ENCODE measurements at regions not wholly inside any gene's neighbourhood (a gene's known extent, or its start where the extent isn't known, plus 50 kb on each side); places are given as distances from the start of the nearest gene placed in this dataset.
A peak's percentile ranks its signal among the peaks of the same experiment; 100 is the strongest.

DNA sequence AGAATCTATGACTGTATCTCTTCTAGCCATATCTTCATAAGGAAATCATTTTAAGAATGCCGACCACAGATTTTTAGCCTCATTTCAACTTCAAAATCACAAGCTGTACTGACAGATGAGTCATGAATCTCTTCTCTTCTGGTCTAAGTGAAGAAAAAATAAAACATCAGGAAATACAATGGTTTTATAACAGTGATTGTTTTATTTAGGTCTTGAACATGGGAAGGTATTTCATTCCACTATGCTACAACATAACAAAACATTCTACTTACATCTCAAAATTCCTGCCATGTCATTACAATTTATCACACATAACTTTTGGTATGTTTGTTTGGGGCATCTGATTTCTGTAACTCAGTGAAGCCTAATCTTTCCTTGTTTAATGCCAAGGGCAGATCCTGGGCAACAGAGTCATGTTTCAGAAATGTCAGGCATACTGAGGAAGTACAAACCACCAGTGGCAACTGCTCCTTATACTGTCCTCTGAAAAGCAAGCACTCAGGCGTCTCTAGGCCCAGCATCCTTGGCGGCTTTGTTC, 325.0 kb downstream of the PDHA2 start:
- Histone ChIP-seq H2AFZ (ENCODE audit: low read length) (no peak overlapping the region), H3K4me1 (ENCODE audit: insufficient read depth, low read length, poor library complexity, severe bottlenecking) (no peaks in the 10 kb centered on the region), H3K9ac (ENCODE audit: low read depth, low read length, poor library complexity, severe bottlenecking) (no peak overlapping the region), H3F3A (ENCODE audit: low read depth) (no peaks in the 10 kb centered on the region), H3K27me3 (ENCODE audit: insufficient read depth, low read length, poor library complexity, severe bottlenecking) (peaks cover 5% of the 10 kb centered on the region), H3K4me3 (ENCODE audit: low read length, poor library complexity, severe bottlenecking) (no peak overlapping the region), H4K20me1 (ENCODE audit: insufficient read depth, low read length, poor library complexity, severe bottlenecking) (no peaks in the 10 kb centered on the region), H3K4me2 (ENCODE audit: low read depth, low read length, poor library complexity, severe bottlenecking) (no peak overlapping the region), H3K9me3 (ENCODE audit: insufficient read depth, low read depth, low read length) (no peaks in the 10 kb centered on the region), H3K9me2 (replicated peaks; ENCODE audit: low read depth, low read length) (no peaks in the 10 kb centered on the region), H3K36me3 (ENCODE audit: insufficient read depth, low read length) (no peaks in the 10 kb centered on the region), H3K79me2 (ENCODE audit: insufficient read depth, low read length) (no peaks in the 10 kb centered on the region)
- TF ChIP-seq EZH2phosphoT487 (IDR thresholded peaks at IDR 0.05; ENCODE audit: borderline replicate concordance) = no peak

- Histone ChIP-seq H2AFZ (ENCODE audit: low read length) (no peak overlapping the region), H3F3A (ENCODE audit: low read depth) (no peaks in the 10 kb centered on the region), H3K4me3 (ENCODE audit: low read length, poor library complexity, severe bottlenecking) (no peak overlapping the region), H3K9me3 (ENCODE audit: insufficient read depth, low read depth, low read length) (no peaks in the 10 kb centered on the region), H3K9me2 (replicated peaks; ENCODE audit: low read depth, low read length) (no peaks in the 10 kb centered on the region), H3K79me2 (ENCODE audit: insufficient read depth, low read length) (no peaks in the 10 kb centered on the region), H3K36me3 (ENCODE audit: insufficient read depth, low read length) (no peaks in the 10 kb centered on the region), H3K4me1 (ENCODE audit: insufficient read depth, low read length, poor library complexity, severe bottlenecking) (no peaks in the 10 kb centered on the region), H3K27me3 (ENCODE audit: insufficient read depth, low read length, poor library complexity, severe bottlenecking) (no peaks in the 10 kb centered on the region), H3K4me2 (ENCODE audit: low read depth, low read length, poor library complexity, severe bottlenecking) (no peak overlapping the region), H3K9ac (ENCODE audit: low read depth, low read length, poor library complexity, severe bottlenecking) (no peak overlapping the region), H4K20me1 (ENCODE audit: insufficient read depth, low read length, poor library complexity, severe bottlenecking) (no peaks in the 10 kb centered on the region)
- TF ChIP-seq, protein P1, sequence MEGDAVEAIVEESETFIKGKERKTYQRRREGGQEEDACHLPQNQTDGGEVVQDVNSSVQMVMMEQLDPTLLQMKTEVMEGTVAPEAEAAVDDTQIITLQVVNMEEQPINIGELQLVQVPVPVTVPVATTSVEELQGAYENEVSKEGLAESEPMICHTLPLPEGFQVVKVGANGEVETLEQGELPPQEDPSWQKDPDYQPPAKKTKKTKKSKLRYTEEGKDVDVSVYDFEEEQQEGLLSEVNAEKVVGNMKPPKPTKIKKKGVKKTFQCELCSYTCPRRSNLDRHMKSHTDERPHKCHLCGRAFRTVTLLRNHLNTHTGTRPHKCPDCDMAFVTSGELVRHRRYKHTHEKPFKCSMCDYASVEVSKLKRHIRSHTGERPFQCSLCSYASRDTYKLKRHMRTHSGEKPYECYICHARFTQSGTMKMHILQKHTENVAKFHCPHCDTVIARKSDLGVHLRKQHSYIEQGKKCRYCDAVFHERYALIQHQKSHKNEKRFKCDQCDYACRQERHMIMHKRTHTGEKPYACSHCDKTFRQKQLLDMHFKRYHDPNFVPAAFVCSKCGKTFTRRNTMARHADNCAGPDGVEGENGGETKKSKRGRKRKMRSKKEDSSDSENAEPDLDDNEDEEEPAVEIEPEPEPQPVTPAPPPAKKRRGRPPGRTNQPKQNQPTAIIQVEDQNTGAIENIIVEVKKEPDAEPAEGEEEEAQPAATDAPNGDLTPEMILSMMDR (conservative IDR thresholded peaks at IDR 0.05; ENCODE audit: low read length) = no peak
- TF ChIP-seq EZH2phosphoT487 (IDR thresholded peaks at IDR 0.05; ENCODE audit: borderline replicate concordance) = no peak
Observed at GRCh38 chr4:96166806-96167205, 326.9 kb downstream of the PDHA2 start.

DNA sequence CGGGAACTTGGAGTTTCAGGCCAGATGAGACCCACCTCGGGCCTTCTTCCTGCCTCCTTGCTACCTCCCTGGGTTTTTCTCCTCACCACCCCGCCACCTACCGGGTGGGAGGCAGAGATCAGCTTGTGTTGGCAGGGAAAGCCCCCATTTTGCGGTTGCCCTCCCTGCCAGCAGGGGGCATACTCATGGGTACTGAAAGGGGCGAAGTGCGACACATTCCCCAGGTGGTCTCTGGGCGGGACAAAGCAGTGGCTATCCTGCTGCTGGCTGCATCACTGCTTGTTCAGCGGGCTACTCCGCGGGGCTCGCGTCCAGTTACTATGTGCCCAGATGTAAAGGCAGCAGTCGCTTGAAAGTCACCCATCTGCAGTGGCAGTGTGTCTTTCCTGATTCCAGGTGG, 330.3 kb downstream of the PDHA2 start:
- no peaks in the 10 kb centered on the region for H3K27me3 ChIP-seq (ENCODE audit: insufficient read depth, low read length, poor library complexity, severe bottlenecking)
- H2AFZ ChIP-seq (ENCODE audit: low read length) = no peak overlapping the region
- no peaks in the 10 kb centered on the region for H3K9me2 ChIP-seq (replicated peaks; ENCODE audit: low read depth, low read length)
- H3K36me3 ChIP-seq (ENCODE audit: insufficient read depth, low read length) = no peaks in the 10 kb centered on the region
- H3K4me3 ChIP-seq (ENCODE audit: low read length, poor library complexity, severe bottlenecking) = no peak overlapping the region
- H3F3A ChIP-seq (ENCODE audit: low read depth) = no peaks in the 10 kb centered on the region
- H3K4me1 ChIP-seq (ENCODE audit: insufficient read depth, low read length, poor library complexity, severe bottlenecking) = no peaks in the 10 kb centered on the region
- no peaks in the 10 kb centered on the region for H3K79me2 ChIP-seq (ENCODE audit: insufficient read depth, low read length)
- no peak overlapping the region for H3K9ac ChIP-seq (ENCODE audit: low read depth, low read length, poor library complexity, severe bottlenecking)
- no peak overlapping the region for H3K4me2 ChIP-seq (ENCODE audit: low read depth, low read length, poor library complexity, severe bottlenecking)
- no peak for TF ChIP-seq EZH2phosphoT487 (IDR thresholded peaks at IDR 0.05; ENCODE audit: borderline replicate concordance)
- TF ChIP-seq, protein P1 (conservative IDR thresholded peaks at IDR 0.05; ENCODE audit: low read length) = peak; percentile 43; the same call in 1 of the 2 replicates
- H4K20me1 ChIP-seq (ENCODE audit: insufficient read depth, low read length, poor library complexity, severe bottlenecking) = no peaks in the 10 kb centered on the region
- H3K9me3 ChIP-seq (ENCODE audit: insufficient read depth, low read depth, low read length) = no peaks in the 10 kb centered on the region

- Histone ChIP-seq H4K20me1 (ENCODE audit: insufficient read depth, low read length, poor library complexity, severe bottlenecking) (no peaks in the 10 kb centered on the region), H3K9me2 (replicated peaks; ENCODE audit: low read depth, low read length) (no peaks in the 10 kb centered on the region), H3K27me3 (ENCODE audit: insufficient read depth, low read length, poor library complexity, severe bottlenecking) (no peaks in the 10 kb centered on the region), H3F3A (ENCODE audit: low read depth) (no peaks in the 10 kb centered on the region), H2AFZ (ENCODE audit: low read length) (no peak overlapping the region), H3K36me3 (ENCODE audit: insufficient read depth, low read length) (no peaks in the 10 kb centered on the region), H3K9ac (ENCODE audit: low read depth, low read length, poor library complexity, severe bottlenecking) (no peak overlapping the region), H3K4me2 (ENCODE audit: low read depth, low read length, poor library complexity, severe bottlenecking) (no peak overlapping the region), H3K4me1 (ENCODE audit: insufficient read depth, low read length, poor library complexity, severe bottlenecking) (no peaks in the 10 kb centered on the region), H3K9me3 (ENCODE audit: insufficient read depth, low read depth, low read length) (no peaks in the 10 kb centered on the region), H3K4me3 (ENCODE audit: low read length, poor library complexity, severe bottlenecking) (no peak overlapping the region), H3K79me2 (ENCODE audit: insufficient read depth, low read length) (no peaks in the 10 kb centered on the region)
- no peak for TF ChIP-seq EZH2phosphoT487 (IDR thresholded peaks at IDR 0.05; ENCODE audit: borderline replicate concordance)
- TF ChIP-seq, protein P1 (conservative IDR thresholded peaks at IDR 0.05; ENCODE audit: low read length) = no peak
Observed at GRCh38 chr4:96173756-96174155, 333.9 kb downstream of the PDHA2 start.
